ENCODE measurements at regions not wholly inside any gene's neighbourhood (a gene's known extent, or its start where the extent isn't known, plus 50 kb on each side); places are given as distances from the start of the nearest gene placed in this dataset.

DNA sequence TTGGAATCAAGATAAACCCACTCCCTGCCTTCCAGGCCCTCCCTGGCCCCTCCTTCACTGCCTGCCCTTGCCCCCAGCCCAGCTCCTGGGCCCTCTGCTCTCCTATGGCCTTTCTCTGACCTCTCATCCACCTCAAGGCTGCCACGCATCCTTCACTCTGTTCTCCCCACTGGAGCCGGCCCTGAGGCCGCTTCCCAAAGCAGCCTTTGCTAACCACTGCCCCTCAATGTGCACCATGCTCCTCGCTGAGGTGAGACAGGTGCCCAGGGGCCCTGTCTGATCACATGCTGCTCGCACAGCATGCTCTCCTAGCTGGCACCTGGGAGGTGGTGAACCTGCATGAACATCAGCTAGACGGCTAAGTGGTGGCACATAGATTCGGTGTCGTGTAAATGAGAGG lies 138.5 kb upstream of the RET start:
- Histone ChIP-seq H3K4me3 (replicated peaks in 1 of 3; ENCODE audit: low read depth in 2 of 3, low read length in 3 of 3) (no peak overlapping the region), H2AFZ (ENCODE audit: insufficient read depth, low read depth, low read length, poor library complexity, severe bottlenecking) (no peak overlapping the region), H3K4me1 (ENCODE audit: control insufficient read depth in 1 of 2, insufficient read depth in 2 of 2, low read length in 2 of 2) (peaks cover 8 to 17% of the 10 kb centered on the region in 2 donors), H4K20me1 (ENCODE audit: insufficient read depth, low read length) (no peaks in the 10 kb centered on the region), H3K36me3 (replicated peaks in 1 of 2; ENCODE audit: control insufficient read depth in 1 of 2, insufficient read depth in 2 of 2, low read length in 2 of 2) (no peaks in the 10 kb centered on the region), H3K79me2 (ENCODE audit: insufficient read depth, low read length) (no peaks in the 10 kb centered on the region), H3K9me3 (replicated peaks in 1 of 2; ENCODE audit: control insufficient read depth in 1 of 2, insufficient read depth in 1 of 2, low read length in 2 of 2) (peaks cover 0 to 3% of the 10 kb centered on the region in 2 donors), H3K4me2 (replicated peaks; ENCODE audit: extremely low read depth, low read length, poor library complexity, severe bottlenecking) (no peak overlapping the region), H3K27ac (ENCODE audit: low read depth in 1 of 2, low read length in 2 of 2) (no peak overlapping the region), H3K9ac (ENCODE audit: insufficient read depth, low read length, poor library complexity, severe bottlenecking) (no peak overlapping the region), H3K27me3 (ENCODE audit: control insufficient read depth in 2 of 2, insufficient read depth in 2 of 2, low read length in 2 of 2) (peaks cover 0 to 13% of the 10 kb centered on the region in 2 donors)
- no peak overlapping the region for H3K4me3 Mint-ChIP-seq
- TF ChIP-seq, protein P1, sequence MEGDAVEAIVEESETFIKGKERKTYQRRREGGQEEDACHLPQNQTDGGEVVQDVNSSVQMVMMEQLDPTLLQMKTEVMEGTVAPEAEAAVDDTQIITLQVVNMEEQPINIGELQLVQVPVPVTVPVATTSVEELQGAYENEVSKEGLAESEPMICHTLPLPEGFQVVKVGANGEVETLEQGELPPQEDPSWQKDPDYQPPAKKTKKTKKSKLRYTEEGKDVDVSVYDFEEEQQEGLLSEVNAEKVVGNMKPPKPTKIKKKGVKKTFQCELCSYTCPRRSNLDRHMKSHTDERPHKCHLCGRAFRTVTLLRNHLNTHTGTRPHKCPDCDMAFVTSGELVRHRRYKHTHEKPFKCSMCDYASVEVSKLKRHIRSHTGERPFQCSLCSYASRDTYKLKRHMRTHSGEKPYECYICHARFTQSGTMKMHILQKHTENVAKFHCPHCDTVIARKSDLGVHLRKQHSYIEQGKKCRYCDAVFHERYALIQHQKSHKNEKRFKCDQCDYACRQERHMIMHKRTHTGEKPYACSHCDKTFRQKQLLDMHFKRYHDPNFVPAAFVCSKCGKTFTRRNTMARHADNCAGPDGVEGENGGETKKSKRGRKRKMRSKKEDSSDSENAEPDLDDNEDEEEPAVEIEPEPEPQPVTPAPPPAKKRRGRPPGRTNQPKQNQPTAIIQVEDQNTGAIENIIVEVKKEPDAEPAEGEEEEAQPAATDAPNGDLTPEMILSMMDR (IDR thresholded peaks at IDR 0.05), result no peak
- peaks cover 18% of the 10 kb centered on the region for H3K4me1 Mint-ChIP-seq
- 97% methylated on average over 8 of the region's 8 CpGs for WGBS (ENCODE audit: insufficient coverage)
- H3K27ac Mint-ChIP-seq, result no peak overlapping the region
- intact Hi-C loops (cut with micrococcal nuclease), result loop anchor here in 1 of 2 donors (10.0 kb wide), 1 partner anchor 76 kb away; no protein-coding TSS in a partner anchor
- H3K36me3 Mint-ChIP-seq, result peaks cover 0 to 2% of the 10 kb centered on the region in 2 donors
- H3K9me3 Mint-ChIP-seq, result peaks cover 0 to 9% (median 0%) of the 10 kb centered on the region in 7 donors
- no peak for DNase-seq
- H3K27me3 Mint-ChIP-seq (ENCODE audit: low read depth in 3 of 3), result peaks cover 15 to 25% (median 17%) of the 10 kb centered on the region in 3 donors

GRCh38 chr10:42939237-42939636 lies 137.6 kb upstream of the RET start:
- no peak overlapping the region for H3K4me3 ChIP-seq (replicated peaks in 1 of 3; ENCODE audit: low read depth in 2 of 3, low read length in 3 of 3)
- H3K4me2 ChIP-seq (replicated peaks; ENCODE audit: extremely low read depth, low read length, poor library complexity, severe bottlenecking), result no peak overlapping the region
- Mint-ChIP-seq H3K27ac (no peak overlapping the region), H3K4me3 (no peak overlapping the region), H3K27me3 (ENCODE audit: low read depth in 3 of 3) (peaks cover 6 to 16% (median 8%) of the 10 kb centered on the region in 3 donors), H3K36me3 (no peaks in the 10 kb centered on the region), H3K4me1 (peaks cover 12% of the 10 kb centered on the region), H3K9me3 (peaks cover 0 to 3% (median 0%) of the 10 kb centered on the region in 7 donors)
- H3K9ac ChIP-seq (ENCODE audit: insufficient read depth, low read length, poor library complexity, severe bottlenecking), result no peak overlapping the region
- 92% methylated on average over 6 of the region's 11 CpGs for whole genome bisulfite sequencing (ENCODE audit: insufficient coverage)
- intact Hi-C loops (cut with micrococcal nuclease), result loop anchor here in 1 of 2 donors (10.0 kb wide), 1 partner anchor 76 kb away; no protein-coding TSS in a partner anchor
- no peak for DNase-seq
- peaks cover 0 to 8% of the 10 kb centered on the region in 2 donors for H3K4me1 ChIP-seq (ENCODE audit: control insufficient read depth in 1 of 2, insufficient read depth in 2 of 2, low read length in 2 of 2)
- peaks cover 0 to 4% of the 10 kb centered on the region in 2 donors for H3K27me3 ChIP-seq (ENCODE audit: control insufficient read depth in 2 of 2, insufficient read depth in 2 of 2, low read length in 2 of 2)
- H3K9me3 ChIP-seq (replicated peaks in 1 of 2; ENCODE audit: control insufficient read depth in 1 of 2, insufficient read depth in 1 of 2, low read length in 2 of 2), result no peaks in the 10 kb centered on the region
- H3K36me3 ChIP-seq (replicated peaks in 1 of 2; ENCODE audit: control insufficient read depth in 1 of 2, insufficient read depth in 2 of 2, low read length in 2 of 2), result no peaks in the 10 kb centered on the region
- no peaks in the 10 kb centered on the region for H4K20me1 ChIP-seq (ENCODE audit: insufficient read depth, low read length)
- no peaks in the 10 kb centered on the region for H3K79me2 ChIP-seq (ENCODE audit: insufficient read depth, low read length)
- no peak overlapping the region for H3K27ac ChIP-seq (ENCODE audit: low read depth in 1 of 2, low read length in 2 of 2)
- TF ChIP-seq, protein P1 (IDR thresholded peaks at IDR 0.05), result no peak
- no peak overlapping the region for H2AFZ ChIP-seq (ENCODE audit: insufficient read depth, low read depth, low read length, poor library complexity, severe bottlenecking)
